Breast epithelium (tissue), 4 donors: ENCODE measurements at regions not wholly inside any gene's neighbourhood (a gene's known extent, or its start where the extent isn't known, plus 50 kb on each side); places are given as distances from the start of the nearest gene placed in this dataset.

Source experiments
- DNase-seq, 2 donors: peaks; one replicate each; pipeline ENCODE4 v3.0.0-alpha.2; 2019; ENCODE audit warnings: low spot score in 2 of 2
- H3K27ac ChIP-seq, 2 donors: fragments of 200-600 bp; sonication (generic) in 1 of 2; one replicate each; pipeline ENCODE4 v1.5.1; 2016 to 2019; ENCODE audit warnings: mild to moderate bottlenecking in 1 of 2
- H3K27me3 ChIP-seq, 2 donors: fragments of 200-600 bp; sonication (generic) in 1 of 2; one replicate each; pipeline versions ENCODE4 v1.5.1 to v1.6.0; 2017 to 2019; ENCODE audit warnings: control low read depth in 1 of 2, mild to moderate bottlenecking in 1 of 2
- H3K36me3 ChIP-seq: fragments of 200-600 bp; one replicate; pipeline ENCODE4 v1.5.1; 2019
- H3K4me1 ChIP-seq, 2 donors: fragments of 200-600 bp; sonication (generic); one replicate each; pipeline ENCODE4 v1.5.1; 2016 to 2019; ENCODE audit warnings: control low read depth in 1 of 2
- H3K4me3 ChIP-seq, 3 donors: fragments of 200-600 bp; sonication (generic); 1 replicate in 2 of 3; 2 replicates in 1 of 3; pipeline ENCODE4 v1.5.1; 2016 to 2019; ENCODE audit warnings: mild to moderate bottlenecking in 3 of 3, moderate library complexity in 2 of 3
- H3K9me3 ChIP-seq, 2 donors: fragments of 200-600 bp; sonication (generic) in 1 of 2; one replicate each; pipeline ENCODE4 v1.5.1; 2016 to 2019; ENCODE audit warnings: control low read depth in 1 of 2
- CTCF ChIP-seq, 3 donors: fragments of 450-650 bp; IDR thresholded peaks; one replicate each; pipeline ENCODE4 v1.5.1; 2016 to 2017; ENCODE audit warnings: antibody characterized with exemption in 3 of 3, mild to moderate bottlenecking in 3 of 3, moderate library complexity in 3 of 3
- POLR2A ChIP-seq: fragments of 450-650 bp; IDR thresholded peaks from one replicate; pipeline ENCODE4 v1.6.1; 2016; ENCODE audit warnings: antibody characterized with exemption, mild to moderate bottlenecking, moderate library complexity
- POLR2AphosphoS5 ChIP-seq, 3 donors: sonication (generic); formaldehyde crosslinking; IDR thresholded peaks; one replicate each; pipeline ENCODE4 v1.6.1; 2017; ENCODE audit warnings: antibody characterized with exemption in 3 of 3
- intact Hi-C: fragments of 100-400 bp; cut with DNase I; formaldehyde crosslinking; loops from one replicate; pipeline ENCODE4 v1.15.1; 2023; ENCODE audit warnings: low total_unique reads

GRCh38 chr9:129356871-129357772 lies 179.1 kb upstream of the IER5L start:
- TF ChIP-seq POLR2A = no peak
- no peak for TF ChIP-seq CTCF (IDR thresholded peaks at IDR 0.05)
- TF ChIP-seq POLR2AphosphoS5 (IDR thresholded peaks at IDR 0.05) = no peak
- DNase-seq = no peak
- Histone ChIP-seq H3K27ac (no peak overlapping the region), H3K4me3 (no peak overlapping the region), H3K4me1 (peaks cover 0 to 1% of the 10 kb centered on the region in 2 donors), H3K36me3 (no peaks in the 10 kb centered on the region), H3K9me3 (peaks cover 12 to 13% of the 10 kb centered on the region in 2 donors), H3K27me3 (no peaks in the 10 kb centered on the region)
- intact Hi-C loops = no loop called here

- no peak overlapping the region for H3K4me3 ChIP-seq
- H3K36me3 ChIP-seq = no peaks in the 10 kb centered on the region
- DNase-seq = no peak
Measured at GRCh38 chr9:129355631-129356030, 177.6 kb upstream of the IER5L start.

GRCh38 chr9:129354498-129354897 lies 176.4 kb upstream of the IER5L start:
- Histone ChIP-seq H3K27ac (no peak overlapping the region), H3K4me3 (no peak overlapping the region), H3K27me3 (no peaks in the 10 kb centered on the region), H3K4me1 (no peaks in the 10 kb centered on the region), H3K36me3 (no peaks in the 10 kb centered on the region), H3K9me3 (peaks cover 12 to 13% of the 10 kb centered on the region in 2 donors)
- no peak for TF ChIP-seq POLR2A
- TF ChIP-seq POLR2AphosphoS5 (IDR thresholded peaks at IDR 0.05) = no peak
- TF ChIP-seq CTCF (IDR thresholded peaks at IDR 0.05) = no peak
- intact Hi-C loops = no loop called here
- no peak for DNase-seq

More at GRCh38 chr9:129355631-129356030, 177.6 kb upstream of the IER5L start:
- Histone ChIP-seq H3K4me1 (no peaks in the 10 kb centered on the region), H3K9me3 (peaks cover 12 to 13% of the 10 kb centered on the region in 2 donors), H3K27ac (no peak overlapping the region), H3K27me3 (no peaks in the 10 kb centered on the region)
- TF ChIP-seq CTCF (IDR thresholded peaks at IDR 0.05) = no peak
- no peak for TF ChIP-seq POLR2A
- TF ChIP-seq POLR2AphosphoS5 (IDR thresholded peaks at IDR 0.05) = no peak
- intact Hi-C loops = no loop called here

DNA sequence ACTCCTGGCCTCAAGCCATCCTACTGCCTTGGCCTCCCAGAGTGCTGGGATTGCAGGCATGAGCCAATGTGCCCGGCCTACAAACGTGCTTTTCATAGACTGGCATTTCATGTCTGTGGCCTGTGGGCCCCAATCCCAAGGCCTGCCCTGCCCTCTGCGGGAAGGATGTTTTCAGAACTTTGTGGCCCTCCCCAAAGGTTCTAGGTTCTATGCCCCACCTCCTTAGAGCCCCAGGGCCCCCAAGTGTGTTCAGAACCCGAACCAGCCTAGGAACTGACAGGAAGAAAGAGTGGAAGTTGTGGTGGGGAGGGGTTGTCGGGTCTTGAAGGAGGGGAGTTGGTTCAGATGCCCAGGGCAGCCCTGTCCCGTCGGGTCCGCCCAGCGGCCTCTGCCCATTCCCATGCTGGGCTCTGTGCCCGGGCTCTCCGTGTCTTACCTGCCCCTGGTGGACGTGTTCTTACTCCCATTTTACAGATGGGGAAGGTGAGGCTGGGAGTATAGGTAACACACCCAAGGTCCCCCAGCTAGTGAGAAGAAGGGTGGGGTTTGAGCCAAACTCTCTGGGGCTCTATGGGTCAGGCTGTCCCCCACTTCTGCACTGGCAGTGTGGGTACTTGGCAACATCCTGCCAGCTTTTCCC lies 175.8 kb upstream of the IER5L start:
- peak overlapping the region in 1 of 2 donors; percentile 92 for H3K27ac ChIP-seq
- intact Hi-C loops = no loop called here

More for the DNA sequence above, 175.8 kb upstream of the IER5L start:
- no peak for TF ChIP-seq POLR2AphosphoS5 (IDR thresholded peaks at IDR 0.05)
- TF ChIP-seq CTCF (IDR thresholded peaks at IDR 0.05) = no peak
- TF ChIP-seq POLR2A = no peak
- Histone ChIP-seq H3K4me1 (no peaks in the 10 kb centered on the region), H3K9me3 (peaks cover 12 to 13% of the 10 kb centered on the region in 2 donors), H3K36me3 (no peaks in the 10 kb centered on the region), H3K27me3 (no peaks in the 10 kb centered on the region), H3K4me3 (no peak overlapping the region)
- no peak for DNase-seq
